ENCODE measurements at regions not wholly inside any gene's neighbourhood (a gene's known extent, or its start where the extent isn't known, plus 50 kb on each side); places are given as distances from the start of the nearest gene placed in this dataset.

DNA sequence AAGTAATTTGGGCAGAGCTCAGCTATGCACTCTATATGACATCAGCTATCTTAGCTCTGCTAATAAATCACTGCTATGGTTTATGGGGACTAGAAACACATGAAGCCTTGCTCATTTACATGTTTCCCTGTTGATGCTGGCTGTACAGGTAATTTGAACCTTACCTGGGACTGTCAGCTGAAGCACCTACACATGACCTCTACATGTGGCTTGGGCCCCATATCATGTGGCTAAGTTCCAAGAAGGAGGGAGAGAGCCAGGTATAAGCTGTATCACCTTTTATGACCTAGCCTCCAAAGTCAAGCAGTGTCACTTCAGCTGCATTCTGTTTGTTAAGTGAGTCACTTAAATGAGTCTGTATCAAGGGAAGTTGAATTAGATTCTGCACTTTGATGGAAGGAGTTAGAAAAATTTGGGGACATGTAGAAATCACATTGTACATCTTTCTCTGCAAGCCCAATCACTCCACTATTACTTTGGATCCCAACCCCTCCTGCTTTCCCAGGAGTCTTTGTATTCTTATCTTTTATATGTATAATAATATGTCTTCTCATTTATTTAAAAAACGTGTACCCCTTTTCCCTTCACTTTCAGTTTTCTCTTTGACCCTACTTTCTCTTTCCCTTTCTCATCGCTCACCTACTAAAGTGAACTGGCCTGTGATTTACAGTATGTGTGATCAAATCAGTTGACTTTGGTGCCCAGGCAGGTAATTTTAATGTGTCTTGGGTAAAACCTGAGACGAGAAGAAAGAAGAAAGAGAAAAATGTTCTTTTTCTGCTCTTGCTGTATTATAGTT, 53.4 kb upstream of the PRKACB start:
- DNase-seq, result no peak

DNA sequence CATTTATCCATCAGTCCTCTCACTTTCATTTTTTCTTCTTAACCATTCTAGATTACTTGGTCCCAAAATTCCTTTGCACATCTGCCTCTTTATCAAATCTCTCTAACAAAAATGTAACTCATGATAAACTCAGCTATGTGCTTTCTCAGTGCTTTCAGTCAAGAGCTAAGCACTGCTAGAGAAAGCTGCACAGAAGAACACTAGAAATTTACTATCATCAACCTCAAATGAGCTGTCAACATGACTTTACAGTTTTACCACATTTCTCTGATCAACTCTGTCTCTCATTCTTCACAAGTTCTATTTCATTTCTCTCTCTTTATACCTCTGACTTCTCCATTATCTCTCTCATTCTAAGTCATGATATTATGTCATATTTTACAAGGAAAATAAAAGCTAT, 54.2 kb upstream of the PRKACB start:
- no peak for DNase-seq

DNA sequence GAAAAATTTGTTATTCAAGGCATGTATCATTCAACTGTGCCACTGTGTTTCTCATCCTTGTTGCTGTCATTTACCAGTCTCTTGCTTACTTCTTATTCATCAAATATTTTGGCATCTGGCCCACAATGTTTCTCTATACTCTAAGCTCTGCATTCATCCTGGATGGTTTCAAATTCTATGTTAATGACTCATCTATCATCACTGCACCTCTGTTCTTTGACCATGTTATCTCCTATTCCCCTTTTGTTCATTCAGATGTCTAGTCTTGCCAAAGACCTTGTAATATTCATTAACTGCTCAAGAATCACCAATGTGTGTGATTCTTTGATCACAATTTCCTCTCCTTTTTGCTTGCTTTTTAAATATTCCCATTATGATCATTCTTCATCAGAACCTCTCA, 54.6 kb upstream of the PRKACB start:
- no peak for DNase-seq

DNA sequence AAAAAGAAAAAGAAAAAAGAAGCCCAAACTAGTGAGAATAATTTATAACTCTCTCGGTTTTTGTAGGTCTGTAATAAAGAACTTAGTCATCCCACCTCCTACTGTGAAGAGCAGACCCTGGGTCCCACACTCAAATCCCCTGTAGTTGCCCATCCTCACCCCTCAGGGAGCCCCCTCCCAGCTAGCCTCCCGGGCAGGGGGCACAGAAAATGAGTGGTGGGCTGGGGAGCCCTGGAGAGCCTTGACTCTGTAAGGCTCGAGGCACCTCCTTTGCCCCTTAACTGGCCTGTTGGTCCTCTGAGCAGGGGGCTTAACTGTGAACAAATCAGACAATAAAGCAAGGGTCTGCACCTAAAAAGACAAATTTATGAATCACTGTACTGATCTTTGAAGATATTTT, 57.5 kb upstream of the PRKACB start:
- no peak for DNase-seq

DNA sequence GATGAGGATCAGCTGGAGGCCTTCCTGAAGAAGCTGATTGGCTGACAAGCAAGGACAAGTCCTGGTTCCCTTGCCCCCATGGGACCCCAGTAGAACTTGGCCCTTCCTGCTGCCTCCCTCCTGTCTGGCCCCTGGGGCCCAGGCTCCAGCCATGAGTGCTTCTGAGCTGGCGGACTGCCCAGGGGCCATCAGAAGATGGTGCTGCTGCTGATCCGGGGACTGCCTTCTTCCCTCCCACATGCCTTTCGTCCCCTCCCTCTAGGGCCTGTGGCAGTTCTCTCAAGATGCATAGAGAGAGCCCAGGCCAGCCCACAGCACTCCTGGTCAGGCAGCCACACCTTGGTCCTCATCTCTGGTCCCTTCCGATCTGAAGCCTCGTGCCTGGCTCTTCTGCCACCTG, 57.9 kb upstream of the PRKACB start:
- no peak for DNase-seq

DNA sequence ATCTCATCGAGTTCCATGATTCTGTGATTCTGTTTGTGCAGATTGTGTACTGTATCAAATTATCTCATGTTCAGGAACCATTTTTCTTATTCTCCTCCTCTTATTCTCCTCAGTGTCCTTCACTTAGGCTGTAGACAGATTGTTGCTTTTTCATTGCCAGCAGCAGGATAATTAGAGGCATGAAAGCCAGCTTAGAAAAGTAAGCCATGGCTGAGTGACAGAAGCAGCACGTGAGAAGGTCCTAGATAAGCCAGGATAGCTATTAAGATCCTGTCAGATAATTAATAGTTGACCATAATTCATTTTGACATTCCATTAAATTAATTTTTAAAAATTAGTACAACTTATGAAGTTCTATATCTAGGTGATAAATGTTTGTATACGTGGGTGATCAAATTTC, 60.8 kb upstream of the PRKACB start:
- DNase-seq, result no peak

DNA sequence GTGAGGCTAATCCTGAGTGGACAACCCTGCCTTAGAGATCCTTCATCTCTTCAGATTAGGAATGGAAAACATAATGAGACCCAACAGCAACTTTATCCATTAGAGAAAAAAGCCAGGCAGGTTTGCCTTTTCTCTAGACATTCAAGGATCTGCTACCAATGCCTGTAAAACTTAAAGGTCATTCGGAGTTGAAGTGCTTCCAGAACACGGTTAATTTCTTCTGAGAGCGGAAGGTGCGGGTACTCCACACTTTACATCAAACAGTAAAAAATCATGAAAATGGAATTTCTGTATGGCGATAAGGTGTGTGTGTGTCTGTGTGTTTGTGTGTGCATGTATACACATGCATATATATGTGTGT, 65.2 kb upstream of the PRKACB start:
- DNase-seq, result no peak

DNA sequence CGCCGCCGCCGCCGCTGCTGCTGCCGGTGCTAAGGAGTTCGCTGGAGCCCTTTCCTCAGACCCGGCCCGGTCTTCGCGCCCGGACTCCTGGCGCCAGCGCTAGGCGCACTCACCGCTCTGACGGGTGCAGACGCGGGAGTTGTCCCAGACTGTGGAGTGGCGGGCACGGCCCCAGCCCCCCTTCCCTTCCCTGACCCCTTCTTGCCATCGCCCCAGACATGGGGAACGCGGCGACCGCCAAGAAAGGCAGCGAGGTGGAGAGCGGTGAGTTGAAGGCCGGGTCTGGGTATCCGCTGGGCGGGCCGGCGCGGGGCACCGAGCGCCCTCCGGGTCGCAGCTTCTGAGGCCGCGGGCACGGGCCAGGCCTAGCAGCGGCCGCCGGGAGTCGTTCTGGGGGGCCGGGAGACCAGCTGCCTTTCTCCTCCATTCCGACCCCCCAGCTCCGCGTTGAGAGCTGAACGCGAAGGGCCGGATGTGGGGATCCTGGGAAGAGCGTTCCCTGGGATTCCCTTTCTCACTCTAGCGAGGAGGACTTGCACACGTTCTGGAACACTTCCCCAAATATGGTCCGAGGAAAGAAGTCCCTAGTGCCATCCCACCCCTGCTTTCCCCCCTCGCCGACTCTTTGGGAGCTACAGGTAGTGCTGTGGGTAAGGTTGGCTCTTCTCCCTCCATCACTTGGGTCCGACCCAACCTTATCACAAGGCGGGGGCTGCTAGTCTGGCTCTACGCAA, 65.8 kb upstream of the PRKACB start:
- DNase-seq, result no peak

DNA sequence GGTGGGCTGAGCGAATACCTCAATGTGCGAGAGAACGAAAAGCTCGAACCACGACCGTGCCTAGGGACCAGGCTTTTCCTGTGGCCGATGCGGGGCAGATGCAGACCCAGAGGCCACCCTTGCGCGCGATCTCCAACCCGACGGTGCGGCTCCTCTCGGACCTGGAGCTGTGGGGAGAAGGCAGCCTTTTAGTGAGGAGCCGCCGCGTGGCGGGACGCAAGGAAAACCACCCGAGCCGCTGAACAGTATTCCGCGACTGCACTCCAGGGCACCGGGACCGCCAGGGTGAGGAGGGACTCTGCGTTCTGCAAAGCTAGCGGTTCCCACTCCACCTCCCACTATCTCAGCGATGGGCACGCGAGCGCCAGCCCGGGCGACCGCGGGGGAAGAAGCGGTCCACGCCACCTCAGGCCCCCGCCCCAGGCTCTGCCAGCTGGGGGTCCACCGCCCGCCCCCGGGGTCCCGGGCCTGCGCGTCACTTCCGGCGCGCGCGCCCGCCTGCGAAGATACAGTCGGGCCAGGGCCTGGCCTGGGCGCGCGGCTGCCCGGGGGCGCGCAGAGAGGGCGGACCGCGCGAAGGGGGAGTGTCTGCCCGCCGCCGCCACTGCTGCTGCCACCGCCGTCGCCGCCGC, 66.5 kb upstream of the PRKACB start:
- DNase-seq, result peak; percentile 81

DNA sequence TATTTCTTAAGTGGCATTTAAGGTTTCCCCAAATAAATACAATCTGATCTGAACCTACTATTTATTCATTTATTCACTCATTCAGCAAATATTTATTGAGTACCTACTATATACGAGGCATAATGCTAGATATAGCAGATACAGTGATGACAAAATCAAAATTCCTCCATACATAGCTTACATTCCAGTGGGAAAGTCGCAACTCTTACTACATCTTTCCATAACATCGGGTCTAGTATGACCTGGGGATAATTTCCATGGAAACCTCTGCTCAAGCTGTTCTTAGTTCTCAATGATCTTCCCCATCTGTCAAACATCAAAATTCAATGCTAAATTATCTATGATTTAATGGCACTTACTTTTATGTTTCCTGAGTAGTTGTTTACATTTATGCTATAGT, 70.8 kb upstream of the PRKACB start:
- DNase-seq, result no peak

DNA sequence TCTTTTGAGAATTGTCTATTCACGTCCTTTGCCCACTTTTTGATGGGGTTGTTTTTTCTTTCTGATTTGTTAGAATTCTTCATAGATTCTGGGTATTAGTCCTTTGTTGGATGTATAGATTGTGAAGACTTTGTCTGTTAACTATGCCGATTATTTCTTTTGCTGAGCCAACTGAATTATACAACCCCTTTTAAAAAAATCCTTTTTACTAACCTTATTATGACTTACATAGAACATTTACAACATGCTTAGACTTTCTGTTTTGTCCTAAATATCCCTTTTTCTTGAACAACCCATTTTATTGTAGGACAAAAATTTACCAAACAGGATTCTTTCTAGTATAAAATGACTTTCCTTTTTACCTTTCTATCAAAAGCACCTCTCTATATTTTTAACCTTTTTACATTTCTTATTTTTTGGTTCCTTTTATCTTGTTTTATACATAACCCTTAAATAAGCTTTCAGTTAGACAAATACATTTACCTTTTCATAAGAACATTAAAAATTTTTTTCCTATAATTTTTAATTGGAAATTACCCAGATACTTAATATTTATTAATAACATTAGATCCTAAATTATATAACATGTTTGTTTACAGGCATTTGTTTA, 70.4 kb upstream of the TTLL7 start:
- no peak for DNase-seq

DNA sequence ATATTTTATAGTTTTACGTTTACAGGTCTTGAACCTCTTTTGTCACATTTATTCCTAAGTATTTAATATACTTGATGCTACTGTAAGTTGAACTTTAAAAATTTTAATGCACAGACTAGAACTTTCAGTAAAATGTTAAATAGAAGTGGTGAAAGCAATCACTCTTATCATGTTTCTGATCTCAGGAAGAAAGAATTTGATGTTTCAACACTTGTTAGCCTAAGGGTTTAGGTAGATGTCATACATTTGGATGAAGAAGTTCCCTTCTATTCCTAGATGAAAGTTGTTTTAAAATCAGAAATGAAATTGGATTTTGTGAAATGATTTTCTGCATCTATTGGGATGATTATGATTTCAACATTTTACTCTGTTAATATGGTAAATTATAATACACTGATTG, 63.6 kb upstream of the TTLL7 start:
- no peak for DNase-seq

DNA sequence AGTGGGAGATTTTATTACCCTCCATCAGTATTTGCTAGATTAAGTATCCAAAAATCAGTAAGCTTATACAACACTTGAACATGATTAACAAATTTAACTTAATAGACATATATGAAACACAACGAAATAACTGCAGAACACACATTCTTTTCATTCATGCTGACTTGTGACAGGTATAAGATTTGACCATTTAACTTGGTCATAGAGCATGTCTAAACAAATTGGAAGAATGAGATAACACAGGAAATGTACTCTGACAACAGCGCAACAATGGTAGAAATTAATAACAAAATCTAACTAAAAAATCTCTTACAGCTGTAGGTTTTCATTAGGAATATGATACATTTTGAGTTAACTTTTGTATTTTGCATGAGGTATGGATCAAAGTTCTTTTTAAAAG, 62.4 kb upstream of the TTLL7 start:
- DNase-seq, result no peak

DNA sequence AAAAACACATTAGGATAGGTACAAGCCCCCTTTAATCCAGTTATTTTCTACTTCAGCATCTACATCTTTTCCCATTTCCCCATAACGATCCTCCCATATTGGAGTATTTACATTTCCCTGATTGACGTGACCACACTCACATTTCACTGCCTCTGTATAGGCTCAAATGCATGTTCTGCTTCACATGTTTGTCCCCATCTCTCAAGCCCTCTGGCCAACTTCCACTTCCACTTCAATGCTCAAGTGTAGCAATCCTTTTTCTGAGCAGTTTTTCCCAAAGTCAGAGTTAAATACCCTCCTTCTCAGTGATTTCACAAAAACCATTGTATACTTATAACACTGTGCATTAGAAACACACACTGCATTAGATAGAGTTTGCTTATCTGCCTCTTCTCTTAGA, 61.8 kb upstream of the TTLL7 start:
- DNase-seq, result no peak

DNA sequence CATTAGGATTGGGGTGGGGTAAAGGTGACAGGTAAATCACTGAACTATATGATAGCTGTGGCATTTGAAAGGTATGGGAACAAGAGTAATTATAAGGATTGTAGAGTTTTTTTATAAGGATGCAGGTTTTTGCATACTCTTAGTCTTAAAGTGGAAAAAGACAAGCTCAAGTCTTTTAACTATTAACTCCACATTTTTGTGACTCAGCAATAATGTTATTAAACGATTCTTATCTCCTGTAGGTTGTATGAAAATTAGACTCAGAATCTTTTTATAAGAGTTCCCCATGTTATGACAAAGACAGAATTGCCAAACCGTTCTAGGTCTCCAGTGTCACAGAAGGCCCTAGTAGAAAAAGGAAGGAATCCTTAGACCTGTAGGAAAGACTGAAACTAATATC, 49.9 kb upstream of the TTLL7 start:
- no peak for DNase-seq
